ENCODE measurements at regions not wholly inside any gene's neighbourhood (a gene's known extent, or its start where the extent isn't known, plus 50 kb on each side); places are given as distances from the start of the nearest gene placed in this dataset.

DNA sequence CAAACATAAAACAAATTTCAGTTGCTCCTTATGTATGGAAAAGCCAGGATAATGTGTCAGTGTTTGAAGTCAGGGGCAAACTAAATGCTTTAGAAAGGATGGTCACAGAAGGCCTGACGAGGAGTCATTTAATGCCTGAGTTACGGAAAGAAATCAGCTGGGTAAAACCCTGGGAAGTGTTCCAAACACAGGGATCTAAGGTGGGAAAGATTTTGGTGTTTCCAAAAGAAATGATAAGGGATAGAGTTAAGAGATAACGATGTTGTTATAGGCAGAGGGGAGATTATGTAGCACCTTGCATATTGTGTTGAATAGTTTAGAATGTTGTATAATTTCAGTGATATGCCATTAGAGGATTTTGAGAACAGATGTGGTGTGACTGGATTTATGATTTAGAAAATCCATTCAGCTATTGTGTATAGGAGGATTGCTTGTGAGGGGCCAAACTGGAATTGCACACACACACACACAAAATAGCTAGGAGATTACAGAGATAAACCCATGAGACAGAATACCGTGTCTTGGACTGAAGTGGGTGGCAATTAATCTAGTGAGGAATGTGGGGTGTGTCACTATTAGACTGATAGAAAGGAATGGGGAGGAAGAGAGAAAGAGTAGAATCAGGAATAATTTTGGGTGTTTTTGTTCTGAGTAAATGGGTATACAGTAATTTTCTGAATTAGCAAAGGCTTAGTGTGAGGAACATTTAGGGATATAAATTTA is 274.2 kb upstream of the DAB2 start:
- no peak for DNase-seq (ENCODE audit: low read depth in 2 of 2)

DNA sequence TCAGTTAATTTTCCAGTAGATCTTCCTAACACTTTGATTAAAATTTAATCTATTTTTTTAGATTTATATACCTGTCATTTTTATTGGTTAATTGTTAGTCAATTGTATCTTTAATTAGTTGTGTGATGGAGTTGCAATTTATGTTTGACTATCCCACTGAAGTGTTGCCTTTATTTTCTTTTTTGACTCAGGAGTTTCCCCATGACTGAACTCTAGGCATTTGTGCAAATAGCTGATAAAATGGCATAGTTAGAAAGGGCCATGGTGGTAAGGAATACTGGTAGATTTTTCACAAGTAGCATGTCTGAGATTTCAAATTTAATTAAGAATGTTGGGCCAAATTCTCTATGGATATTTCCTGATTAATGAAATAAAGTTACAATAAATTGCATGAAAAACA is 273.1 kb upstream of the DAB2 start:
- DNase-seq (ENCODE audit: low read depth in 2 of 2) = no peak

DNA sequence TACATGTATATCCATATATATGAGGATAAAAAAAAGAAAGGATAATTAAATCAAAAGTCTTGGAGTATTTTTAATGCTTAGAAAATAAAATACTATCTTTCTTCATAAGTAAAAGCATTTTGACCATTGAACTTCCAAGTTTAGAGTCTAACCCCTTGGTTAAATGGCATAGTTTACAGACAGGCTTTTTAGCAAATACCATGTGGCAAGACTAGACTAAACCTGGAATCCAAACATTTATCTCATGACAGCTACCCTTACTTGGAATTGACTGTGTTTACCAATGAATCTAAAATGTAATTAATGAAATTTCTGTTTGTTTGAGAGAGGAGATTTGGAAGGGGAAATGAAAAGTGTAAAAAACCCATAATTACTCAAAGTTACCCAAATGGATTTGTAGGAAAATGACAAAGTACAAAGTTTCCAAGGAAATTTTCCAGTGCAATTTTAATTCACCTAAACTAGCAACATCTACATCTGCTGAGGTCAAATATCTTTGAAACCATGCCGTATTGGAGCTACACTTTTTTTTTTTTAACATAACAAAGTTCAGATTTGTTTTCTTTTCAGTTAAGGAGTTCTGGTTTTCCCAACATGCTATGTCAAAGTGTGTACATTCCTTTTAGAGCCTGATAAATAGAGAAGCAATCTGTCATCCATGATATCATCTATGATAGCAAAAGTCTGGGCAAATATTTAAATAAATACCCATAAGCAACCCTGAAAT is 272.1 kb upstream of the DAB2 start:
- no peak for DNase-seq (ENCODE audit: low read depth in 2 of 2)

DNA sequence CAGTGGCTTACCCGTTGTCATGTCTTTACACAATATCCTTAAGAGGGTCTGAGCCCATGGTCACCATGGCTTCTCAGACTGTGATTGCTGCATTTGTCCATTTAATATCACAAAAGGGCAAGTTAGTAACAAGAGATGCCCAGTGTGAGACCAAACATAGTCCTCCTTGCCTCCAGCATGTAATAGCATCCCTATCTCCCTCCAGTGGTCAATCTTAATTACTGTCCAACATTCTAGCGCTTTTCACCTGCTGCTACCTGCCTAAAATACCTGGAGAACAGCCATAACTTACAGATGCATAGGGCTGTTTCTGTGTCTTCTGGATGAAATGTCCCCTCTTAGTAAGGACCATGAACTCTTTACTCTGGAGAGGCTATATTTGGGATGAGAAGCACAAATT is 267.2 kb upstream of the DAB2 start:
- no peak for DNase-seq (ENCODE audit: low read depth in 2 of 2)

DNA sequence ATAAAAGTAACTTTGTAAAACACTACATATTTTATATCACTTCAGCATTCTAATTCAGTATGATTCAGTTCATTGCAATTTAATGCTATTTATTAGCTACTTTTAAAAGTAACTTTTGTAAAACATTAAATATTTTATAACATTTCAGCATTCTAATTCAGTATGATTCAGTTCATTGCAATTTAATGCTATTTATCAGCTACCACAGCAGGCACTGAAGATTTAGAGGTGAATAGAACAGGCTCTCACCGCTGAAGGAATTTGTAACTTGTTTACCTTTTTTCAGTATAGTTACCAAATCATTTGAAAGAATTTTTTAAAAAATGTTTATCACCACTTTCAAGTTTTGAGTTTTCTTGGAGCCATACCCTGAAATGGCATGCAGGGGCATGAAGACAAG is 266.4 kb upstream of the DAB2 start:
- DNase-seq (ENCODE audit: low read depth in 2 of 2) = no peak

DNA sequence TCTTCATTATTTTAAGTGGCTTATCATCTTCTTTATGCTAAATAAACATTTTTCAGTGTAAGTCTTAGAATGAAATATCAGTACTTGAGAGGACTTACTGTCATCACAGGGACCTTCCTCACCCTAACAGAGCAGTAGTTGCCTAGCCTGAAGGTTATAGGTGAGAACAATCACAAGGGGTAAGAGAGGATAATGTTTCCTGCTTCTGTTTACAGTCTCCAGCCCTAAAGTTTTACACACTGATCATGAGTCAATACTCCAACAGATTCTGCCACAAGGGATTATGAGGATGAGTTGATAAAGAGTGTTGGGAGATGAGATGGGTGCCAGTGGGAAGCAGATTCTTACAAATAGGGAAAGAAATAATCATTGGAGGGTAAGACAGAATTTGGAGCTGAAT is 265.1 kb upstream of the DAB2 start:
- no peak for DNase-seq (ENCODE audit: low read depth in 2 of 2)

DNA sequence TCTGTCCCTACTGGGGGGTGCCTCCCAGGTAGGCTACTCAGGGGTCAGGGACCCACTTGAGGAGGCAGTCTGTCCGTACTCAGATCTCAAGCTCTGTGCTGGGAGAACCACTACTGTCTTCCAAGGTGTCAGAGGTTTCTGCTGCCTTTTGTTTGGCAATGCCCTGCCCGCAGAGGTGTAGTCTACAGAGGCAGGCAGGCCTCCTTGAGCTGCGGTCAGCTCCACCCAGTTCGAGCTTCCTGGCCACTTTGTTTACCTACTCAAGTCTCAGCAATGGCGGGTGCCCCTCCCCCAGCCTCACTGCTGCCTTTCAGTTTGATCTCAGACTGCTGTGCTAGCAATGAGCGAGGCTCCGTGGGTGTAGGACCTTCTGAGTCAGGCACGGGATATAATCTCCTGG is 263.1 kb upstream of the DAB2 start:
- peak in 1 of 2 donors; percentile 1 for DNase-seq (ENCODE audit: low read depth in 2 of 2)

DNA sequence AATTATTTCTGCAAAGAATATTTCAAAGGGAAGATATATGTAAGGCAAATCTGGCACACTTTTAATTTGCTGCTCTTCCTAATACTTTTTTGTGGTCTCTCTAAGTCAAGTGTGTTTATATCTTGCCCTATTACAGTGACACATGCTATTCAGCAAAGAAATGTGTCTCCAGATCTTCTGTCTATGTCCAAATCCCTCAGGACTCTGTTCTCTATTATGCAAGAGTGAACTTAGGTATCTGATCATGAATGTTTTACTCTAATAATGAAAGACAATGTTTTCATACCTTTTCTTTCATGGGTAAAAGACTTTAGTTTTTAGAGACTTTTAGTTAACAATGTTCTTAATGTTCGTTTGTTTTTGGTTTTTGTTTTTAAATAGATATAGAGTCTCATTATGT is 255.4 kb upstream of the DAB2 start:
- DNase-seq (ENCODE audit: low read depth in 2 of 2) = no peak

DNA sequence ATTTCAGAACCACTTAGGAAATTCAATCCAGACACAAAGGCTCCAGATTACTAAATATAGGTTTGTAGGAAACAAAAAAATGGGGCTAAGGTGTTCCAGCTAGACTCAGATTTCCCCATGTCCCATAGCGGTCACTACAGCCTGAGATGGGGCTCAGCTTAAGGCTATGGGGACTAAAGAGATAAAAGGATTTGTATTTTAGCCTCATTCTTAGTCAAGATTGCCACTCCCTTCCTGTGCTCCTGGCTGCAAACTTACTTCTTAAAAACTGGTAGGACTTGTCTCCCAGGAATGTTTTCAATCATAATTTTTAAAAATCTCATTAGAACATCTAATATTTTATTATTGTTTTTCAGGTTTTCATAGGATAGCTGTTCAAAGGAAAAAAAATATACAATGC is 253.8 kb upstream of the DAB2 start:
- no peak for DNase-seq (ENCODE audit: low read depth in 2 of 2)

DNA sequence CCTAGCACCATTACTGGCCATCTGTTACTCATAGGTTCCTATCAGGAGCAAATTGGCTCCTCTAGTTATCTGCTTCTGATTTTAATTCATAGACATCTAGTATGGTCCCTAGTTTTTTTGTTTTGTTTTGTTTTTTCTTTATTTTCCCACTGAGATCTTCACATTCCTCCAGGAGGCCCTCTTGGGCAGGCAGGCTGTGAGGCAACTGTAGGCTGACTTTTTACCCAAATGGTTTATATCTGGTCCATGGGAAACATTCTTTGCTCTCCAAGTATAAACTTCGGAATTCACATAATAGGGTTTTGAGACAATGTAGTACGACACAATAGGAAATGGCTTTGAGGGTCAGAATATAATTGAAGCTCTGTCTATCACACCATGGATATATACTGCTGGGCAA is 250.9 kb upstream of the DAB2 start:
- no peak for DNase-seq (ENCODE audit: low read depth in 2 of 2)

DNA sequence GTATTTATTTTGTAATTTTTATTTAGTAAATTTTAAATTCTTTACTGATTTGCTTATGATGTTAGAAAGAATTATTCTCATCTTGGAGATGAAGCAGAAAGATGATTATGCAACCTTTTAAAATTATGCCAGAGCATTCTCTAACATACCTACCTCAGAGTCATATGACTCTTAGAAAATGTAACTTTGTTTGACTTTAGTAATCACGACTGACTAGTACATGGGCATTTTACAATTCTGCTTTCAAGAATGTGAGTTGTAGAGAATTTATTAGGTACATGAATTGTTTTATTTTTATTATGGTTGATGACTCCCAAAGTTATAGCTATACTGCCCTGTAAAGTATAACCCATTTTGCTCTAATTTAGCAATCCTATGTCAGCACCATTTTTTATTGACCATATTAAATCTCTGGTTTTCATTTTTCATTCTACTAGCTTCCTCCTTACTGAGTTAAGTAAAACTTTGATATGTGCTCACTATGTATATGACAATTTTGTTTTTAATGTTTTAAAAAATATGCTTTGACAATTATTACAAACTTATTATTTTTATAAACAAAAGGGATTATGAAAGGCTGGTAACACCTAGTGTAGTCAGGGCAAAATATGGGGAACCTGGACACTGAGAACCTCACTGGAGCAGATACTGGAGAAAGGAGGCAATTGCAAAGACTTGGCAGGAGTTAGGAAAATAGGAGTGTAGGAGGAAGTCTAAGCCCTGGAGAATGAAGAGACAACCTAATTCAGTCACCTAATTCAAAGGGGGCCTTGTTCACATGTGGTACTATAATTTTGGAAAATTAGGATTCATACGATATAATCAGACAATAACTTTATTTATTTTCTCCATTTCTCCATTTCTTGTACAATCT is 249.7 kb upstream of the DAB2 start:
- no peak for DNase-seq (ENCODE audit: low read depth in 2 of 2)

DNA sequence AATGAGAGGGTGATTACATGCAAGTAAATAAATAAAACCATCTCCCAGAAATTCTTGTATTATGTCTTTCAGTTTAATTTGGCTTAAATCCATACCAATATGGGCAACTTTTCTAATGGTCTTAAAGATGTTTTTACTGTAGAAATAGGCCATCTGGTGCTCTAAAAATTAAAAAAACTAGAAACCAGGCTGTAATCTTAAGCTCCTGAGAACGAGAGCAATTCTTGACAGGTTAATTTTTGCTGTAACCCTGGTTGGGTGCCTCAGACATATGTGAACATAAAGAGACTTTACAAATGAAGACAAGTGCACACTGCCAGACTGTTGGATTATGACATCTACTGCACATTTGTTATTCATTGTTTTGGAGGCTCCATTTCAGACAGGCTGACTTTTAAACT is 246.8 kb upstream of the DAB2 start:
- DNase-seq (ENCODE audit: low read depth in 2 of 2) = no peak

DNA sequence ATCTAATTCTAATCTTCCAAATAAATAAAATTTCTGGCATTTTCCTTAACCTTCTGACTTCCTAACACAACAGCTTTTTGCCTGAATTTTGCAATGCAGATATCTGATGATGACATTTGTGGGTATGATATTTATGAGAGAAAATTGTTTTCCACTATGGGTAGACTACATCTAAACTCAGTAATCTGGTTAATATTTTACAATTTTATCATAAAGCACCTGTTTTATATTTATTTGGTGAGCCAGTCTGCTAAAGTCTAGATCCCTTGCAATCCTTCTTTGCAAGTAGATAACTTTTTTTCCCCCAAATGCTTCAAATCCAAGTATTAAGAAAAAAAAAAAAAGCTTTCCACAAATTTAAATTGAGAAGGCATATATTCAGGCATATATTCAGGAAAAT is 246.2 kb upstream of the DAB2 start:
- no peak for DNase-seq (ENCODE audit: low read depth in 2 of 2)

DNA sequence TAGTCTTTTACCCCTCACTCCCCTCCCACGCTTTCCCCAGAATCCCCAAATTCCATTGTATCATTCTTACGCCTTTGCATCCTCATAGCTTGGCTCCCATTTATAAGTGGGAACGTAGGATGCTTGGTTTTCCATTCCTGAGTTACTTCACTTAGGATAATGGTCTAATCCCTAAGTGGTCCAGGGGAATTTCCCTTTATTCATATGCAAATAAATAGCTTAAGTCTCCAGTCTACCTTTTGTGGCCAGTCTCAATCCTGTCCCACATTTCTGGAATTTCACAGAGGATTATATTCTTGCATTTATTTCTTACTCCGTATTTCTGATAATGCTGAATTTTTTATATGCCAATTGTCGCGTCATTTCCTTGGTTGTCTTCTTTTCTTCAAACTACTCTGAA is 245.6 kb upstream of the DAB2 start:
- no peak for DNase-seq (ENCODE audit: low read depth in 2 of 2)

DNA sequence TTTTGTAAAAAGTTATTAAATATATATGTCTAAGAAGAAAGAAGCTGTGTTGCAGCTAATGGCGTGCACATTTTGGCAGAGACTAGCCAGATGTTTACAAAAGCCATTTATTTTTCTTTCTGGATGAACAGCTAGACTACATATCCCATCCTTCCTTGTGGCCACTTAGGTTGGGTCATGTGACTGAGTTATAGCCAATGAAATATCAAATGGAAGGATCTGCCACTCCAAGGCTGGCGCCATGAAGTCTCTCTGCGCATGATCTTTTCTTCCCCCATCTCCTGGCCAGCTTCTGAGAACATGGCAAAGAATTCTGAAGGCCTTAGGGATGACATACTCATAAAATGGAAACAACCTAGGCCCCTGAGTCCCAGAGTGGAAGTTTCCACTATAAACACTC is 244.2 kb upstream of the DAB2 start:
- DNase-seq (ENCODE audit: low read depth in 2 of 2) = no peak

DNA sequence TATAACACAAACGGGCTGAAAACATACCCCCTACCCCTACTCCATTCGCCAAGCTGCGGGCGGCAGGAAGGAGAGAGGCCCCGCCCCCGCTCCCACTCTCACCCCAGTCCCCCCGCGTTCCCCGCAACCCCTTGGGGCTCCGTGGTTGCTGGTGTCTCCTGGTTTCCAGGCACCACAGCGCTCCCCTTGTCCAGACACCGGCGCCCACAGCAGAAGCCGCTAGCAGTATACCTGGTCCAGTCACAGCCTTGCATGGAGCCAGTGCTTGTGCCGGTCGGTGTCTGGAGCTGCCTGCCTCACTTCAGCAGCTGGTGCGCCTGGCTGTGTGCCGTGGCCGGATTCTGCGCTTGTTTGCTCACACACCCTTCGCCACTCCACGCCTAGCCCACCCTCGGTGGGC is 240.5 kb upstream of the DAB2 start:
- no peak for DNase-seq (ENCODE audit: low read depth in 2 of 2)

DNA sequence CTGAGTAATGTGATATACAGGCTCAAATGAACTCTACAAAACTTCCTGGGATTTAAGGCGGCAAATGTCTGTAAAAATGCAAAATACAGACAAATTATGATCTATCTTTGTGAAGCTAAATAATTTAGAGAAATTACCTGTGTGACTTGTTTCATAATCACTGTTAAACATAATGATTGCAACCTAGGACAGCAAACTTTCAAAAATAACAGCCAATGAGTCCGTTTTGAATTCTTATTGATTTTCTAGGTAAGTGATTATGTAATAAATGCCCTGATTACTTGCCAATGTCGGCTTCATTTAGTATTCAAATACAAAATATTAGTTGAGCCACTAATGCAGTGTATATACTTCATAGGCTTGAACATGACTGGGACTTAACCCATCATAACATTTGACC is 238.2 kb upstream of the DAB2 start:
- DNase-seq (ENCODE audit: low read depth in 2 of 2) = no peak

DNA sequence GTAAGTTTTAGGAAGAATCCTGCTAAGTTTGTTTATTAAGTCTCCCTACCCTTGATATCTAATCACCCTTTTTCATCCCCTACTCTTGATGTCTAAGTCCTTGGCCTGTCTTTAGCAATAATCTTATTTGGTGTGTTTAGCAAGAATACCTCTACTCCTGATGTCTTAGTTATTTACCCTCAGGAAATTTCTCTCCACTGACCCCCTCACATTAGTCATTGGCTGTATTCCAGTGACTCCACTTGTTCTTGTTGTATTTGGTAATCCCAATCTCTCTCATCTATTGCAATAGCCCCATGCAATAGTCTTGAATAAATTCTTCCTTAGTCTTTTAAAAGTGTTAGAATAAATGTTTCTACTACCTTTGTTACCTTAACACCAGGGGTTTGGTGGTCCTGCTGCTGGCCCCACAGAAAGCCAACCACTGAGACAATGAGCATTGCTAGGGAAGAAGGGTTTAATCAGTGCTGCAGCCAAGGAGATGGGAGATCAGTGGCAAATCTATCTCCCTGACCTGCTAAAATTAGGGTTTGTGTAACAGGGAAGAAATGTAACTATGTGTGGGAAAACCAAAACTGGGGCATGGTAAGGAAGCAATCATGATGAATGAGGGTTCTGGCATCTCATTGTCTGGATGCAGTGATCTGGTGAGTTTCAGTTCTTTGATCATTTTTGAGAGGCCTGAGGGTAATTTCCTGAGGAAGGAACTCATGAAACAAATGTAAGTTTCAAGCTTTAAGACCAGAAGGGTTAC is 236.4 kb upstream of the DAB2 start:
- no peak for DNase-seq (ENCODE audit: low read depth in 2 of 2)

DNA sequence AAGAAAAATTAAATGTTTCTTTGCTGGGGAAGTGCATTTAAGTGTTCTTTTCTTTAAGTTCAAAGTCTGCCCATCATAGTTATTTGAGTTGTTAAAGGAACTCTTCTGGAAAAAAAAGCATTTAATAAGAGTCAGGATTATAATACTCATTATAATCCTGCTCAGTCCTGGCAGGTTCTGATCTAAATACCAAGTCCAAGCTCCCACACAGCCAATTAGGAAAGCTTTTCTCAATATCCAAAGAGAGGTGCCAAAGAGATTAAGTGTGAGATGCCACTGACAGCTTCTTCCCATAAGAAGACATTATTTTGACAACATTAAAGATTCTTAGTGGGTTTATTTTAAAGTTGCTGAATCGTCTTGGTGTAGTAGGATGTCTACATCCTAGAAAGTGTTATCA is 235.2 kb upstream of the DAB2 start:
- no peak for DNase-seq (ENCODE audit: low read depth in 2 of 2)

DNA sequence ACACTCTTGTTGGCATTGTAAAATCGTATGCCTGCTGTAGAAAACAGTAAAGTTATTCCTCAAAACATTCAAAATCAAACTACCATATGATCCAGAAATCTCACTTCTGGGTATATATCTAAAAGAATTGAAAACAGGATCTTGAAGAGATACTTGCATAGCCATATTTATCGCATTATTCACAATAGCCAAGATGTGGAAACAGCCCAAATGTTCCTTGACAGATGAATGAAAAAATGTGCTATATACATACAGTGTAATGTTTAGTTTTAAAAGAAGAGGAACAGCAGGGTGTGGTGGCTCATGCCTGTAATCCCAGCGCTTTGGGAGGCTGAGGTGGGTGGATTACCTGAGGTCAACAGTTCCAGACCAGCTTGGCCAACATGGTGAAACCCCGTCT is 234.1 kb upstream of the DAB2 start:
- DNase-seq (ENCODE audit: low read depth in 2 of 2) = no peak

DNA sequence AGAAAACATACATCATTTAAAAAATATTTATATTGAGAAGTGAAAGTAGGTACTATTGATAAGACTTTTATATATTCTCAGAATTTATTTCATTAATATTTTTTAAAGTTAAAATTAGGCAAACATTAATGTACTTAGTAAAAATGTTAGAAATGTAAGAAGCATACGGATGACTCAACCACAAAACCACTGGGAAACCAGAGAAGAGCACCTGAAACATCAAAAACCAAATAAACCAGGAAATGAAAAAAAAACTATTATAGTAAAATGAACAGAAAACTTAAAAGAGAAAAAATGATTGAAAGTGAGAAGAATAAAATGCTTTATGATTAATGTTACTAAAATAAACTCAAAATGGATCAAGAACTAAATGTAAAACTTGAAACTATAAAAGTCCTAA is 233.2 kb upstream of the DAB2 start:
- no peak for DNase-seq (ENCODE audit: low read depth in 2 of 2)

DNA sequence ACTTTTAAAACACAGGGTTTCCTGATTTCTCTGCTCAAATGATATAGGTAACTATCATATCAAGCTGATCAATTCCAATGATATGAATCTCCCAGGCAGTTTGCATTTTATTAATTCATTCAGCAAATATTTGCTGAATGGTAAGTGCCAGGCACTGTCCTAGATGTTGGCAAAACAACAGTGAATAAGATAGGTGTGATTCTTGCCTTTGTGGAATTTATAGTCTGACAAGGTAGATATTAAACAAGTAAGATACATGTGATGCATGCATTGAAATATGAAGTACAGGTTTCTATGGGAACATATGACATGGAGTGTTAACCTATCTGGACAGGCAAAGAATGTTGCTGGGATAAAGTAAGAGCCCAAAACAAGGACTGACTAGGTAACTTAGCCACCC is 231.8 kb upstream of the DAB2 start:
- DNase-seq (ENCODE audit: low read depth in 2 of 2) = no peak
